Liver (tissue), 8 donors: ENCODE measurements at regions not wholly inside any gene's neighbourhood (a gene's known extent, or its start where the extent isn't known, plus 50 kb on each side); places are given as distances from the start of the nearest gene placed in this dataset.

Source experiments
- DNase-seq: peaks from one replicate; pipeline ENCODE4 v3.0.0-alpha.2; 2017; ENCODE audit warnings: low spot score
- H3K27ac ChIP-seq, 2 donors: one replicate each; pipeline ENCODE4 v1.7.0; 2013; ENCODE audit warnings: inconsistent platforms in 2 of 2, low read length in 2 of 2, control low read depth in 1 of 2, low read depth in 1 of 2, mild to moderate bottlenecking in 1 of 2
- H3K27me3 ChIP-seq, 4 donors: one replicate each; pipeline versions ENCODE4 v1.6.1 to v1.7.0; 2013; ENCODE audit warnings: low read length in 3 of 4, inconsistent platforms in 1 of 4, mild to moderate bottlenecking in 1 of 4, moderate library complexity in 1 of 4; ENCODE audit not compliant: control insufficient read depth in 4 of 4, insufficient read depth in 4 of 4
- H3K36me3 ChIP-seq, 4 donors: one replicate each; pipeline versions ENCODE4 v1.6.1 to v1.7.0; 2013; ENCODE audit warnings: low read length in 3 of 4, mild to moderate bottlenecking in 3 of 4, low read depth in 1 of 4, moderate library complexity in 1 of 4; ENCODE audit not compliant: control insufficient read depth in 4 of 4, insufficient read depth in 3 of 4
- H3K4me1 ChIP-seq, 4 donors: one replicate each; pipeline versions ENCODE4 v1.6.1 to v1.7.0; 2013; ENCODE audit warnings: low read length in 3 of 4, mild to moderate bottlenecking in 3 of 4, moderate library complexity in 1 of 4; ENCODE audit not compliant: control insufficient read depth in 4 of 4, insufficient read depth in 4 of 4
- H3K4me3 ChIP-seq, 3 donors: one replicate each; pipeline versions ENCODE4 v1.6.1 to v1.7.0; 2013; ENCODE audit warnings: low read length in 3 of 3, control low read depth in 1 of 3, low read depth in 1 of 3, mild to moderate bottlenecking in 1 of 3
- H3K9ac ChIP-seq, 2 donors: one replicate each; pipeline ENCODE4 v1.7.0; 2013; ENCODE audit warnings: low read length in 2 of 2, mild to moderate bottlenecking in 2 of 2, moderate library complexity in 2 of 2, control low read depth in 1 of 2, low read depth in 1 of 2
- H3K9me3 ChIP-seq, 4 donors: one replicate each; pipeline versions ENCODE4 v1.6.1 to v1.7.0; 2013; ENCODE audit warnings: low read length in 3 of 4; ENCODE audit not compliant: control insufficient read depth in 4 of 4
- ATF3 ChIP-seq: IDR thresholded peaks from 2 replicates; pipeline ENCODE4 v1.6.1; 2016; ENCODE audit warnings: antibody characterized with exemption
- CTCF ChIP-seq: fragments of 150-350 bp; IDR thresholded peaks from 2 replicates; pipeline ENCODE4 v1.5.1; 2017; ENCODE audit warnings: improper control_type of control experiment, low read depth, low read length; ENCODE audit not compliant: missing input control
- EGR1 ChIP-seq, 2 donors: IDR thresholded peaks; 2 replicates each; pipeline ENCODE4 v1.6.1; 2016 to 2018; ENCODE audit warnings: antibody characterized with exemption in 2 of 2, low read depth in 2 of 2
- FOXA1 ChIP-seq: IDR thresholded peaks from 2 replicates; pipeline ENCODE4 v1.6.1; 2016; ENCODE audit warnings: antibody characterized with exemption
- FOXA2 ChIP-seq: IDR thresholded peaks from 2 replicates; pipeline ENCODE4 v1.6.1; 2016; ENCODE audit warnings: antibody characterized with exemption
- GABPA ChIP-seq, 2 donors: IDR thresholded peaks in 1 of 2; conservative IDR thresholded peaks in 1 of 2; 2 replicates each; pipeline ENCODE4 v1.6.1; 2016; ENCODE audit warnings: antibody characterized with exemption in 2 of 2, mild to moderate bottlenecking in 1 of 2, moderate library complexity in 1 of 2
- HNF4A ChIP-seq, 2 donors: conservative IDR thresholded peaks; 2 replicates each; pipeline ENCODE4 v1.6.1; 2016; ENCODE audit warnings: antibody characterized with exemption in 2 of 2, mild to moderate bottlenecking in 2 of 2
- HNF4G ChIP-seq: IDR thresholded peaks from 2 replicates; pipeline ENCODE4 v1.6.1; 2016; ENCODE audit warnings: antibody characterized with exemption
- JUND ChIP-seq, 2 donors: IDR thresholded peaks; 2 replicates each; pipeline ENCODE4 v1.6.1; 2016; ENCODE audit warnings: antibody characterized with exemption in 2 of 2
- MAX ChIP-seq: IDR thresholded peaks from 2 replicates; pipeline ENCODE4 v1.6.1; 2016; ENCODE audit warnings: antibody characterized with exemption
- NR2F2 ChIP-seq: IDR thresholded peaks from 2 replicates; pipeline ENCODE4 v1.6.1; 2016; ENCODE audit warnings: antibody characterized with exemption
- RAD21 ChIP-seq, 2 donors: IDR thresholded peaks; 2 replicates each; pipeline ENCODE4 v1.6.1; 2016; ENCODE audit warnings: antibody characterized with exemption in 2 of 2, mild to moderate bottlenecking in 2 of 2
- RXRA ChIP-seq, 2 donors: IDR thresholded peaks; 2 replicates each; pipeline ENCODE4 v1.6.1; 2017 to 2018; ENCODE audit warnings: antibody characterized with exemption in 2 of 2, mild to moderate bottlenecking in 1 of 2
- SP1 ChIP-seq: IDR thresholded peaks from 2 replicates; pipeline ENCODE4 v1.6.1; 2018; ENCODE audit warnings: antibody characterized with exemption, mild to moderate bottlenecking
- TAF1 ChIP-seq: conservative IDR thresholded peaks from 2 replicates; pipeline ENCODE4 v1.6.1; 2016; ENCODE audit warnings: antibody characterized with exemption, mild to moderate bottlenecking
- YY1 ChIP-seq: IDR thresholded peaks from 2 replicates; pipeline ENCODE4 v1.6.1; 2016; ENCODE audit warnings: antibody characterized with exemption, mild to moderate bottlenecking
- WGBS: extraction: QIAGEN DNeasy Blood & Tissue Kit; methylation state at CpG from one replicate; pipeline ENCODE4 v1.1.7; 2013; 5-methylcytosine and 5-hydroxymethylcytosine counted together
- TF ChIP-seq, protein P1 (sequence below): IDR thresholded peaks from 2 replicates; pipeline ENCODE4 v1.6.1; 2016; ENCODE audit warnings: antibody characterized with exemption
- TF ChIP-seq, protein P2 (sequence below): IDR thresholded peaks from 2 replicates; pipeline ENCODE4 v1.6.1; 2016; ENCODE audit warnings: antibody characterized with exemption, mild to moderate bottlenecking
- donor health status: healthy.
- donor health status: healthy.
- donor health status: healthy.
- donor health status: healthy.
- donor health status: healthy.

GRCh38 chr3:148643389-148643840 is 54.3 kb upstream of the AGTR1 start:
- no peak overlapping the region for H3K4me3 ChIP-seq
- DNase-seq, result no peak
- H3K9me3 ChIP-seq, result no peaks in the 10 kb centered on the region
- H3K9ac ChIP-seq, result no peak overlapping the region
- TF ChIP-seq NR2F2 (peak; percentile 84), HNF4G (no peak), RAD21 (IDR thresholded peaks at IDR 0.05) (no peak), ATF3 (no peak), EGR1 (IDR thresholded peaks at IDR 0.05; ENCODE audit: low read depth in 2 of 2) (no peak), FOXA1 (no peak), HNF4A (conservative IDR thresholded peaks at IDR 0.05) (no peak), TAF1 (no peak), JUND (IDR thresholded peaks at IDR 0.05) (no peak), SP1 (peak; percentile 3), GABPA (IDR thresholded peaks at IDR 0.05 in 1 of 2, conservative IDR thresholded peaks at IDR 0.05 in 1 of 2) (no peak), RXRA (IDR thresholded peaks at IDR 0.05) (peak in 1 of 2 donors; percentile 20), YY1 (no peak), CTCF (no peak)
- TF ChIP-seq, protein P1, sequence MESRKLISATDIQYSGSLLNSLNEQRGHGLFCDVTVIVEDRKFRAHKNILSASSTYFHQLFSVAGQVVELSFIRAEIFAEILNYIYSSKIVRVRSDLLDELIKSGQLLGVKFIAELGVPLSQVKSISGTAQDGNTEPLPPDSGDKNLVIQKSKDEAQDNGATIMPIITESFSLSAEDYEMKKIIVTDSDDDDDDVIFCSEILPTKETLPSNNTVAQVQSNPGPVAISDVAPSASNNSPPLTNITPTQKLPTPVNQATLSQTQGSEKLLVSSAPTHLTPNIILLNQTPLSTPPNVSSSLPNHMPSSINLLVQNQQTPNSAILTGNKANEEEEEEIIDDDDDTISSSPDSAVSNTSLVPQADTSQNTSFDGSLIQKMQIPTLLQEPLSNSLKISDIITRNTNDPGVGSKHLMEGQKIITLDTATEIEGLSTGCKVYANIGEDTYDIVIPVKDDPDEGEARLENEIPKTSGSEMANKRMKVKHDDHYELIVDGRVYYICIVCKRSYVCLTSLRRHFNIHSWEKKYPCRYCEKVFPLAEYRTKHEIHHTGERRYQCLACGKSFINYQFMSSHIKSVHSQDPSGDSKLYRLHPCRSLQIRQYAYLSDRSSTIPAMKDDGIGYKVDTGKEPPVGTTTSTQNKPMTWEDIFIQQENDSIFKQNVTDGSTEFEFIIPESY, result no peak
- no peaks in the 10 kb centered on the region for H3K36me3 ChIP-seq
- H3K4me1 ChIP-seq, result no peaks in the 10 kb centered on the region
- 70% methylated on average over 4 of the region's 4 CpGs for WGBS
- no peaks in the 10 kb centered on the region for H3K27me3 ChIP-seq
- H3K27ac ChIP-seq, result no peak overlapping the region

DNA sequence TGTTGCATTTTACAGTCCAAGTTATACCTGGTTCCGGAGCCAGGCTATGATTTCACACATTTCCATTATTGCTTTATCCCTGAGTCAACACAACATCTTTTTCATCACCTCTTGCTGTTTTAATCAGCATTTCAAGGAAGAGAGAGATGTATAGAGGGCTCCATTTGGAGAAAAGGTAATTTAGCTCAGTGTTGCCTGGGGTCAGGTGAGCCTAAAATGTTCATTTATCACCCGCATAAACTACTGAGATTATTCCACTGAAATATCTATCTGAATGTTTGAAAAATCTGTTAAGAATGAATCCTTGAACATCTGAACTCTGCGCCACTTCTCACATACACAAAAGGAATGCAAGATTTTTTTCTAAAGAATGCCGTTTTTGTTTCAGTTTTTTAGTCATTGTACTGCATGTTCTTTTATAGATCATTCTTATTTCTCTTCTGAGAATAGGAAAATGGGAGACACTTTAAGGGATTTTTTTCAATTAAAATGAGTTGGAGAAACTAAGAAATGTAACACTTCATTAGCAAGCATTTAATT is 51.5 kb upstream of the AGTR1 start:
- H3K4me1 ChIP-seq, result no peaks in the 10 kb centered on the region
- H3K9ac ChIP-seq, result no peak overlapping the region
- H3K27me3 ChIP-seq, result no peaks in the 10 kb centered on the region
- 93% methylated on average over 4 of the region's 4 CpGs for WGBS
- H3K36me3 ChIP-seq, result no peaks in the 10 kb centered on the region
- DNase-seq, result no peak
- no peak for TF ChIP-seq HNF4A (conservative IDR thresholded peaks at IDR 0.05)
- TF ChIP-seq YY1, result no peak
- no peak for TF ChIP-seq RAD21 (IDR thresholded peaks at IDR 0.05)
- TF ChIP-seq ATF3, result no peak
- TF ChIP-seq, protein P2, sequence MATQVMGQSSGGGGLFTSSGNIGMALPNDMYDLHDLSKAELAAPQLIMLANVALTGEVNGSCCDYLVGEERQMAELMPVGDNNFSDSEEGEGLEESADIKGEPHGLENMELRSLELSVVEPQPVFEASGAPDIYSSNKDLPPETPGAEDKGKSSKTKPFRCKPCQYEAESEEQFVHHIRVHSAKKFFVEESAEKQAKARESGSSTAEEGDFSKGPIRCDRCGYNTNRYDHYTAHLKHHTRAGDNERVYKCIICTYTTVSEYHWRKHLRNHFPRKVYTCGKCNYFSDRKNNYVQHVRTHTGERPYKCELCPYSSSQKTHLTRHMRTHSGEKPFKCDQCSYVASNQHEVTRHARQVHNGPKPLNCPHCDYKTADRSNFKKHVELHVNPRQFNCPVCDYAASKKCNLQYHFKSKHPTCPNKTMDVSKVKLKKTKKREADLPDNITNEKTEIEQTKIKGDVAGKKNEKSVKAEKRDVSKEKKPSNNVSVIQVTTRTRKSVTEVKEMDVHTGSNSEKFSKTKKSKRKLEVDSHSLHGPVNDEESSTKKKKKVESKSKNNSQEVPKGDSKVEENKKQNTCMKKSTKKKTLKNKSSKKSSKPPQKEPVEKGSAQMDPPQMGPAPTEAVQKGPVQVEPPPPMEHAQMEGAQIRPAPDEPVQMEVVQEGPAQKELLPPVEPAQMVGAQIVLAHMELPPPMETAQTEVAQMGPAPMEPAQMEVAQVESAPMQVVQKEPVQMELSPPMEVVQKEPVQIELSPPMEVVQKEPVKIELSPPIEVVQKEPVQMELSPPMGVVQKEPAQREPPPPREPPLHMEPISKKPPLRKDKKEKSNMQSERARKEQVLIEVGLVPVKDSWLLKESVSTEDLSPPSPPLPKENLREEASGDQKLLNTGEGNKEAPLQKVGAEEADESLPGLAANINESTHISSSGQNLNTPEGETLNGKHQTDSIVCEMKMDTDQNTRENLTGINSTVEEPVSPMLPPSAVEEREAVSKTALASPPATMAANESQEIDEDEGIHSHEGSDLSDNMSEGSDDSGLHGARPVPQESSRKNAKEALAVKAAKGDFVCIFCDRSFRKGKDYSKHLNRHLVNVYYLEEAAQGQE, result no peak
- no peak for TF ChIP-seq FOXA2
- TF ChIP-seq JUND (IDR thresholded peaks at IDR 0.05), result no peak
- no peak for TF ChIP-seq FOXA1
- TF ChIP-seq EGR1 (IDR thresholded peaks at IDR 0.05; ENCODE audit: low read depth in 2 of 2), result no peak
- no peak for TF ChIP-seq SP1
- TF ChIP-seq HNF4G, result no peak
- TF ChIP-seq NR2F2, result no peak
- no peak for TF ChIP-seq CTCF
- TF ChIP-seq GABPA (IDR thresholded peaks at IDR 0.05 in 1 of 2, conservative IDR thresholded peaks at IDR 0.05 in 1 of 2), result no peak
- TF ChIP-seq TAF1, result no peak
- TF ChIP-seq MAX, result no peak
- no peak for TF ChIP-seq RXRA (IDR thresholded peaks at IDR 0.05)
- TF ChIP-seq, protein P1, result no peak
- no peak overlapping the region for H3K27ac ChIP-seq
- H3K4me3 ChIP-seq, result no peak overlapping the region
- no peaks in the 10 kb centered on the region for H3K9me3 ChIP-seq
